Astrocyte (in vitro differentiated cells and primary cell): ENCODE measurements at regions not wholly inside any gene's neighbourhood (a gene's known extent, or its start where the extent isn't known, plus 50 kb on each side); places are given as distances from the start of the nearest gene placed in this dataset.

Experiments used
- DNase-seq: peaks from one replicate; pipeline ENCODE4 v3.0.0-alpha.2; 2010; ENCODE audit warnings: low read depth
- FAIRE-seq: peaks from 2 replicates; lab custom pipeline; 2011; peaks lifted over from hg19 to GRCh38; lab: Jason Lieb, UNC
- H2AFZ ChIP-seq: 2 replicates; pipeline ENCODE4 v1.6.0; 2012; ENCODE audit warnings: low read depth, low read length, inconsistent platforms
- H3K27ac ChIP-seq: 2 replicates; pipeline ENCODE4 v1.5.1; 2011; ENCODE audit warnings: low read depth, low read length, inconsistent platforms
- H3K27me3 ChIP-seq: 2 replicates; pipeline ENCODE4 v1.6.0; 2011; ENCODE audit warnings: low read length, inconsistent platforms; ENCODE audit not compliant: insufficient read depth
- H3K36me3 ChIP-seq: 2 replicates; pipeline ENCODE4 v1.5.1; 2011; ENCODE audit warnings: low read length, inconsistent platforms; ENCODE audit not compliant: insufficient read depth
- H3K4me1 ChIP-seq: 2 replicates; pipeline ENCODE4 v1.5.1; 2011; ENCODE audit warnings: low read length, inconsistent platforms; ENCODE audit not compliant: insufficient read depth
- H3K4me2 ChIP-seq: 2 replicates; pipeline ENCODE4 v1.6.0; 2012; ENCODE audit warnings: low read length, inconsistent platforms
- H3K4me3 ChIP-seq: 2 replicates; pipeline ENCODE4 v1.5.1; 2011; ENCODE audit warnings: low read depth, mild to moderate bottlenecking, low read length, inconsistent platforms; ENCODE audit not compliant: insufficient read depth
- H3K79me2 ChIP-seq: 2 replicates; pipeline ENCODE4 v1.6.0; 2012; ENCODE audit warnings: mild to moderate bottlenecking, low read length, inconsistent platforms; ENCODE audit not compliant: insufficient read depth
- H3K9ac ChIP-seq: 2 replicates; pipeline ENCODE4 v1.6.0; 2012; ENCODE audit warnings: mild to moderate bottlenecking, low read length, inconsistent platforms
- H3K9me3 ChIP-seq: 2 replicates; pipeline ENCODE4 v1.5.1; 2012; ENCODE audit warnings: low read depth, mild to moderate bottlenecking, low read length, inconsistent platforms; ENCODE audit not compliant: insufficient read depth
- H4K20me1 ChIP-seq: 2 replicates; pipeline ENCODE4 v1.6.0; 2012; ENCODE audit warnings: low read length, inconsistent platforms; ENCODE audit not compliant: insufficient read depth
- H3K27ac Mint-ChIP-seq: one replicate; pipeline ENCODE4 v1.8.0; 2021; ENCODE audit warnings: mild to moderate bottlenecking, mixed read lengths; ENCODE audit not compliant: unreplicated experiment
- H3K27me3 Mint-ChIP-seq: one replicate; pipeline ENCODE4 v1.8.0; 2021; ENCODE audit warnings: low read depth, mixed read lengths; ENCODE audit not compliant: unreplicated experiment
- H3K36me3 Mint-ChIP-seq: one replicate; pipeline ENCODE4 v1.8.0; 2021; ENCODE audit warnings: low read depth, mixed read lengths; ENCODE audit not compliant: unreplicated experiment
- H3K4me1 Mint-ChIP-seq: one replicate; pipeline ENCODE4 v1.8.0; 2021; ENCODE audit warnings: low read depth, mixed read lengths; ENCODE audit not compliant: unreplicated experiment
- H3K4me3 Mint-ChIP-seq: one replicate; pipeline ENCODE4 v1.8.0; 2021; ENCODE audit warnings: mild to moderate bottlenecking, moderate library complexity, mixed read lengths; ENCODE audit not compliant: unreplicated experiment
- H3K9me3 Mint-ChIP-seq: one replicate; pipeline ENCODE4 v1.8.0; 2021; ENCODE audit warnings: mild to moderate bottlenecking, mixed read lengths; ENCODE audit not compliant: unreplicated experiment
- CTCF ChIP-seq: IDR thresholded peaks from 2 replicates; pipeline ENCODE4 v1.5.1; 2011; ENCODE audit warnings: low read depth, mild to moderate bottlenecking, inconsistent platforms, low read length, moderate library complexity; ENCODE audit not compliant: insufficient read depth
- EZH2 ChIP-seq: IDR thresholded peaks from 2 replicates; pipeline ENCODE4 v1.6.1; 2012; ENCODE audit warnings: mild to moderate bottlenecking, low read length, inconsistent platforms; ENCODE audit not compliant: insufficient read depth

GRCh38 chr5:116830079-116830478 is 255.5 kb upstream of the SEMA6A start:
- DNase-seq (no peak), FAIRE-seq (no peak)
- H3K27ac ChIP-seq, result no peak overlapping the region
- no peak overlapping the region for H3K27ac Mint-ChIP-seq
- H3K36me3 Mint-ChIP-seq, result no peaks in the 10 kb centered on the region
- H3K4me3 Mint-ChIP-seq, result no peak overlapping the region
- no peak overlapping the region for H3K4me3 ChIP-seq
- no peak overlapping the region for H2AFZ ChIP-seq
- no peaks in the 10 kb centered on the region for H3K27me3 ChIP-seq
- no peak overlapping the region for H3K9ac ChIP-seq
- TF ChIP-seq CTCF, result no peak
- TF ChIP-seq EZH2, result no peak
- no peak overlapping the region for H3K4me2 ChIP-seq
- no peaks in the 10 kb centered on the region for H3K79me2 ChIP-seq
- no peaks in the 10 kb centered on the region for H3K4me1 Mint-ChIP-seq
- no peaks in the 10 kb centered on the region for H4K20me1 ChIP-seq
- H3K9me3 ChIP-seq, result no peaks in the 10 kb centered on the region
- H3K36me3 ChIP-seq, result no peaks in the 10 kb centered on the region
- H3K9me3 Mint-ChIP-seq, result no peaks in the 10 kb centered on the region
- H3K4me1 ChIP-seq, result no peaks in the 10 kb centered on the region
- H3K27me3 Mint-ChIP-seq, result no peaks in the 10 kb centered on the region

- no peak overlapping the region for H3K9ac ChIP-seq
- Mint-ChIP-seq H3K27me3 (no peaks in the 10 kb centered on the region), H3K4me1 (no peaks in the 10 kb centered on the region), H3K4me3 (no peak overlapping the region), H3K36me3 (no peaks in the 10 kb centered on the region), H3K27ac (no peak overlapping the region), H3K9me3 (no peaks in the 10 kb centered on the region)
- H3K4me2 ChIP-seq, result no peak overlapping the region
- TF ChIP-seq CTCF (no peak), EZH2 (no peak)
- no peaks in the 10 kb centered on the region for H3K79me2 ChIP-seq
- no peak for FAIRE-seq
- H3K4me3 ChIP-seq, result no peak overlapping the region
- H3K4me1 ChIP-seq, result no peaks in the 10 kb centered on the region
- H3K27ac ChIP-seq, result no peak overlapping the region
- H3K27me3 ChIP-seq, result no peaks in the 10 kb centered on the region
- no peaks in the 10 kb centered on the region for H4K20me1 ChIP-seq
- DNase-seq, result no peak
- H2AFZ ChIP-seq, result no peak overlapping the region
- H3K36me3 ChIP-seq, result no peaks in the 10 kb centered on the region
- no peaks in the 10 kb centered on the region for H3K9me3 ChIP-seq
These were observed 252.5 kb upstream of the SEMA6A start for GRCh38 chr5:116827078-116827477.

- Histone ChIP-seq H3K27me3 (no peaks in the 10 kb centered on the region), H3K9ac (no peak overlapping the region), H4K20me1 (no peaks in the 10 kb centered on the region), H3K27ac (no peak overlapping the region), H3K4me2 (no peak overlapping the region), H3K36me3 (no peaks in the 10 kb centered on the region), H3K4me3 (no peak overlapping the region), H2AFZ (no peak overlapping the region), H3K4me1 (no peaks in the 10 kb centered on the region), H3K9me3 (no peaks in the 10 kb centered on the region), H3K79me2 (no peaks in the 10 kb centered on the region)
- FAIRE-seq (no peak), DNase-seq (no peak)
- Mint-ChIP-seq H3K4me3 (no peak overlapping the region), H3K36me3 (no peaks in the 10 kb centered on the region), H3K27ac (no peak overlapping the region), H3K27me3 (no peaks in the 10 kb centered on the region), H3K9me3 (no peaks in the 10 kb centered on the region), H3K4me1 (no peaks in the 10 kb centered on the region)
- TF ChIP-seq EZH2 (no peak), CTCF (no peak)
These were observed 250.9 kb upstream of the SEMA6A start for GRCh38 chr5:116825486-116825885.
